GM19468 (cell line): ENCODE measurements at regions not wholly inside any gene's neighbourhood (a gene's known extent, or its start where the extent isn't known, plus 50 kb on each side); places are given as distances from the start of the nearest gene placed in this dataset.

Experiments used
- ATAC-seq: cut with Tn5 transposase; IDR thresholded peaks from one replicate; pipeline ENCODE4 v1.9.1; 2021; ENCODE audit warnings: mild to moderate bottlenecking, moderate library complexity, moderate number of reproducible peaks; ENCODE audit not compliant: unreplicated experiment; ENCODE audit errors: extremely low read depth

DNA sequence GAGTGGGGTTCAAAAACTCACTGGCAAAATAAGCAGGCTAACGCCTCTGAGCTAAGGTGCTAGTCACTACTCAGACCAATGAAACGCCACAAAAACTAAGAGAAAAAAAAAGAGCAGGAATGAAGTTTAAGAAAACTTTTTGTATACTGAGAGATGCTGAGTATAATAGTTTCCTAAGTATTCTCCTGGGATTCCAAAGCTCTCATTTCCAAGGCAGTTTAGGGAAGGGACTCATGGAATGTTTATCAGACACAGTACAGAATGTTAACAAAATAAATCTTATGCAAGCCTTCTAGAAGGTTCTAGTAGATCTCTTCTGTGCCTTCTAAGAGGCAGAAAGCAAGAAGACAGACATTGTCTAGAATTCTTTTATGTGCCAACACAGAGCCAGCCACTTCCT lies 361.9 kb downstream of the MTRR start:
- no peak for ATAC-seq

DNA sequence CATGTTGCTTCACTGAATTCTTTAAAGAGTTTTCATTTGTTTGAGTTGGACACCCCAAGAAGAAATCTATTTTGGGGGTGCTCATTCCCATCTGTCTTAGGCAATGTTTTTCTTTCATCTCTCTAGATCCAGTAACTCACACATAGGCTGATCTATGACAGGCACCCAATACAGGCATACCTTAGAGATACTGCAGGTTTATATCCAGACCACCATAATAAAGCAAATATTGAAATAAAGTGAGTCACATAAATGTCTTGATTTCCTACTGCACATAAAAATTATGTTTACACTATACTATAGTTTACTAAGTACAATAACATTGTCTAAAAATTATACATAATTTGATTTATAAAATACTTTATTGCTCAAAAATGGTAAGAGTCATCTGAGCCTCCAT lies 364.5 kb downstream of the MTRR start:
- no peak for ATAC-seq

DNA sequence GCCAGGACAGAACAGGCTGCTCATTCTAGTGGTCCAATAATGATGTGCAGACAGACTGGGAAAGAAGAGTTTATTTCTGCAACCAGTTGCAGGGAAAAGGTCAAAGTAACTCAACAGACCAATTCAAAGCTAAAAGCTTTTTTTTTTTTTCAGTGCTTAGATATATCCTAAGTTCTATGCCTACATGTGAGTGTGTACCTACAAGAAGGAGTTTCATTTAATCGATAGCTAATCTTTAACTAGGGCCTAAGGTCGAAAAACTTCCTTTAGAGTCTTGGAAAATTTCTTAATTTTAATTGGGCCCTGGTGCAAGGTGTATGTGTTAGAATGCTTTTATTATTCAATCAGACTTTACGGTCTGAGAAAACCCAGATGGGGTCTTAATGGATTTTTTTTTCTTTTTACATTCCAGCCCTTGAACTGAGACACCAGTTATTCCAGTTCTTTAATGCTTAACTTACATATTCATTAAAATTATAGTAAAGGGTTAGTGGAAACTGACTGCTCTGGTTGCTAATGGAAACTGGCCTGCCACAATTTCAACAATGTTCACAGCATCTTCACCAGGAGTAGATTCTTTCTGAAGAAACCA lies 365.3 kb downstream of the MTRR start:
- ATAC-seq: no peak

DNA sequence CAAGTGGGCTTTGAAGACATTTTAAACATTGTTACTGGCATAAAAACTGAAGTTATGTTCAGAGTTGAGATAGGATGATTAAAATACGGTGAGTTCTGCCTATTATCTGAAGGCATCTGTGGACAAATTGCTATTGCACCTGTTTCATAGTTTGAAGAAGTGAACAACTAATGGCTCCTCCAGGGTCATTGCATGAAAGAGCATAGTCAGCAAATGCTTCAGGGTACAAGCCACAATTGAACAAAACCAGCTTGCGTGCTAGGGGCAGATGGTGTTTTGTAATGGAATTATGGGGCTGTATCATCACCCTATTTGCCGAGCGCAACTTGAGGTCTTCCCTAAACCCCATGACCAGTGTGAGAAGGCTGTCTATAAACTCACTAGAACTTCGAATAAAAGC lies 369.1 kb downstream of the MTRR start:
- no peak for ATAC-seq

DNA sequence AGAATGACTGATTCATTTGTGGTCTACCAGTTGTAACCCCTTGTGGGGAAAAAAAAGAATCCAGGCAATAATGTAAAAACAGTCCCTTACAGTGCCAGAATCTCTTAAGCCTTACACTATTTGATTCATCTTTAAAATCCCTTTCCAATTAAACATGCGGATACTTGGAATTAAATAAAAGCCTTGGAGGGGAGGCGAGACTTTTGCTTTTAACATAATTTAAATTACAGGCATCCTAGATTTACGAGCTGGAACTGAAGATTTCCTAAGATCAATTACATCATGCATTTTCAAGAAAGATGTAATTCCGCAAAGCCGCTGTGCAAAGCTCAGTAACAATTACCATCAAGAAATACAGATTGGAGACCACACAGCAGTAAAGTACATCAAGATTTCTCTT lies 370.2 kb downstream of the MTRR start:
- ATAC-seq: no peak

DNA sequence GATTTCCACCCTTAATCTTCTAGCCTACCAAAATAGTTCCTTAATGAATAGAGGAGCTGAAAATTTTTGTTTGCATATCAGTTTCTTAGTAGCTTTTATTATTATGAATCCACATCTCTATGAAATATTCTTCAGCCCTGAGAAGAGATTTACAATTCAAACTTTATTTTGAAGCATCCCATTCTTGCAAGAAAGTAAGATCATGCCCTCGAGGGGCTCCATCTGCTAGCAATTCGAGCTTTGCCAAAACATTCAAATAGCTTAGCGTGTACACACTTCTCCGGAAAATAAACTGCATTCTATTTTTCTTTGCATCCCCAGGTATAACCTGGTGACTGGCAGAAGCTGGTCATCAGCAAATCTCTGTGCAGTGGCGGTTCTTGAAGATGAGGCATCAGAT lies 370.7 kb downstream of the MTRR start:
- ATAC-seq: no peak

DNA sequence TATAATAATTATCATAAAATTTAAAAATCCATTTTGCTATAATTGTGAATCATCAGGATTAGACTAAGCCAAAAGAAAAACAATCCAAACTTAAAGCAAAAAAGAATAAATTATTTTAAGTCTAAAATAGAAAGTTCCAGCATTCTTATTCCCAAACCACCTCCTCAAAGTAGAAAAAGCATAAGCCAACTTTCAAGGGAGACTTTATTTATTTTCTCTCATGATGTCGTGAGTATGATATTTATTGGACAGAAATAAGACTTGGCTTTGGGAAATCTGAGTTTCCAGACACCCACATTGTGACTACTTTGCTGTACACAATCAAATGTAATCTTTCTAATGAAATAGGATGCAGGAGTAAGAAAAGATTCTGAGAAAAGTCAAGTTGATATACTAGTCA lies 372.1 kb downstream of the MTRR start:
- ATAC-seq: no peak

DNA sequence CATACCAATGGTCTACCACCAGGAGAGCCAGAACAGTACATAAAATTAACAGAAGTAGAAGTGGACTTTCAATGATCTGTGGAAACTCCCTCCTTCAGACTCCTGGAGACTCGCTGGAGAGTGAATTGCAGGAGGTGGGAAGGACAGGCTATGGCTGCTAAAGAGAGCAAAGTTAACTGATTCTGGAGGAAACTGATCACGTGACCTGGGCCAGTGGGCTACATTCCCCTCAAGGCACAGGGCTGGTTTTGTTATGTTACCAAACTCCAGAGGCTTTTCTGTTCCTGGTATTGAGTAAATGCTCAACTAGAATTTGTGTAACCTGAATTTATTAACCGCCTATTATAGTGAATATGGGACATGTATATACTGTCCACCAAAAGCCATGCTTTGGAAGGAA lies 372.6 kb downstream of the MTRR start:
- ATAC-seq: no peak

DNA sequence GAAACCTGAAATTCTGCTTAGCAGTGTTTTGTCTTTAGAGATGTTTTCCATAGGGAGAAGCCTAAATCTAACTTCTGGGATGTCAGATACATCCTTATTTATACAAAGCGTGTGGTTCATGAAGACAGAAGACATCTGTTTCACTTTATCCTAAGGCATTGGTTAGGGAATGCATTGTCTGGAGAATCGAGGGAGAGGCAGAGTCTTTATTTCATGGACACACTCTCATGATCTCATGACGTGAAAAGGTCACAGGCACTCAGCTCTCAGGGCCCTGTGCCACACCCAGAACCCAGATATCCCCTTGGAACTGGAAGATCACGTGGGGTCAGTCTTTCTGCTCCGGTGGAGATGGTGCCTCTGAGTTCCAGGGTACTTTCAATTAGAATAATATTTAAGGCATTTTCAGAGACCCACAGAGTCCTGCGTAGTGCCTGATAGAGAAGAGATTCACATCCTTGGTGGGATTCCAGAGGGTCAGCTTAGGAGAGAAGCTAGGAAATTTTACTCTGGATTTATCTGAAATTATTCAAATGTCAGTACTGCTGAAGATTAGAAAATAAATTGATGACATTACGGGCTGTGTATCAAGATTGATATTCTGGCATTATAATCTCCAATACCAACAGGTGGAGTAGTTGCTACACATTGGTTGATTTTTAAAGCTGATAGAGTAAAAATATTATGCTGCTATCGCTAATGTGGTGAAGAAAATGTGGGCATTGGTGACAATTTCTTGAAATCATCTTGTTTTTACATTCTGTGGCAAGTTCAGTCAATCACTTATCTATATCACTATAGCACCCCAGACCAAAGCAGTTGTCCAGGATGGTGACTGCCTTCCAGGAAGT lies 378.3 kb downstream of the MTRR start:
- no peak for ATAC-seq

DNA sequence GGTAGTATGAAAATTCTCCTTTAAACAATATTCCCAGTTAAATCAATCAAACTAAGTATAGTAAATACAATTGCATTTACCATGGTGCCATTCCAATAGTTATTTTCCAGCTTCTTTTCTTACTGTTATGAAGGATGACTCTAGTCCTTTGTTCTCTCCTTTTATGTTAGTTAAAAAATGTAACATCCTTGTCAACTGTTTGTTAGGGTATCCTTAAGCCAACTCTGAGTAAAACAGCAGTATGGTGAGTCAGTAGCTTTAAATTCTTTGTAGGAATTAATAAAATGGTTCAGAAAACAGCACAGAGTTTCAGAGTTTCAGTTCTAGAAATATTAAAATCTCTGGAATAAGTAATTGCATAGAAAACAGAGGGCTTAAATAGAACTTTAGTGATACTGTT lies 384.4 kb downstream of the MTRR start:
- ATAC-seq: no peak

DNA sequence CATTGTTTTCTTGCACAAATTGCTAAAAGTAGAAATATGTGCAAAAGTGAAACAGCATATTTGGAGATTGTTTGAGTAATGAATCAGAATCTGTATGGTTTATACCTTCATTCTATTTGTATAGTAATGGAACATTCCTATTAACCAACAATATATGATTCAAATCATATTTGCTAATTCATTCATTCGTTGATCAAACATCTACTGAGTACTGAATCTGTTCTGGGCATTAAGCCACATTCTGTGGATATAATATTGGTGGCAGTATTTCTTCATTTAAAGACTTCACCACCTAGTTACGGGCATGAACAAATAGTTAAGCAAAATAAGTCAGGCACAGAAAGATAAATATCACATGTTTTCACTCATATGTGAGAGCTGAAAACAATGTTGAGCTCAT lies 385.7 kb downstream of the MTRR start:
- no peak for ATAC-seq

DNA sequence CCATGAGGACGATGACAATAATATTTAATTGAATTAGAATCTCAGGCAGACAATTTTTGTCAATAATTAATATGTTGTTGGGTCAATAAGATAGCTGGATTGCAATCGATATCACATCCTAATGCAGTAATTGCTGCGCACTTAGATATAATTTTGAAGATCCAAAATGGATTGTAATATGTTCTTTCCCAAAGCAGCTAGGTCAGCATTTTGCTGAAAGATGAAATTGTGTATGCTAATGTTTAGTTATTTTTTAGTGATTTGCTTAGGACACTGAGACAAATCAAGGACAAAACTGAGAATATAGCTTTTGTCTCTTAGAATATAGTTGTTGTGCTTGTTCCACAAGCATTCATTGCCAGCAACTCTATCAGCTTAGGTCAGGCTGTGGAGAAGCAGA lies 389.9 kb downstream of the MTRR start:
- ATAC-seq: no peak

DNA sequence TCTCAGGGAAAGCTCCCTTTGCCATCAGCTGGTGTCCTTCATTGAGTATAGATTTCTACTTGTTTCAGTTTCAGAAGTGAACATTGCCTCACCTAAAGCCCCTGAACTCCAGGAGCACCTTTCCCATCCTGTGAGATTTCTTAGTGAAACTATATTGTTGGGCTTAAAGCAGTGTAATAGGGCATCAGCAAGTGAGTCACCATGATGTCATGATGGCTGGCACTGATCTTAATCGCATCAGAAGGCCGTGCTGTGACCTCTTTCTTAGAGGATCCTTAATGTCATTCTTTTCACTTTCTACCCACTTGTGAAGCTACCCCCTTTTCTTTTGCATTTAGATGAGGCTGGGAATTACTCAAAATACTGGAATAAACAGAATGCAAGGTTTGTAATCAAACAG lies 401.3 kb downstream of the MTRR start:
- ATAC-seq: no peak

DNA sequence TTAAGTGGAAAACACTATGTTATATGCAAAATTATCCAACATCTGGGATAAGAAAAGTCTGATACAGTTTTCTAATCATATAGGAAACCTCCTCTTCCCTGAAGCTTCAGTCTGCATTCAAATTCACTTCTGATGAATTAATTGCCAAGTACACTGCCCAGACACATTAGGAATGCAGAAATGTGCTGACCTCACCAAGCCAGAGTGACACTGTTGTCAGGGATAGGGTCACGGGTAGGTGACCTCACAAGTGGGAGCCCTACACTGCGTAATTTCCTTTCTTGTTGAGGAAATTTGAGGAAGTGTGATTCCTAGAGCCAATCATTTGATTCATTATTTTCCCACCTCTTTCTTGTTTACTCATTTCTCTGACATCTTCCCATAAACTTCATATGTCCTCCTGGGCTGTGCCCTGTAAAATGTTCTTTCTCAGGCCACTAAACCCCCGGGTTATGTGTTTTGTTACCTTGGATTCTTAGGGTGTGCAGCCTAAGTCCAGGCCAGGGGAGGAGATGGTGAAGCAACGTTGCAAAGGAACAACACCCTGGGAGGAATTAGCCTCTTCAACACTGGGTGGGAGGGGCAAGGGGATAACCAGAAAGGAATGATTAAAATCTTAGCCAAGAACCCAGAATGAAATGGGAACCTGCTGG lies 411.9 kb downstream of the MTRR start:
- ATAC-seq: no peak

DNA sequence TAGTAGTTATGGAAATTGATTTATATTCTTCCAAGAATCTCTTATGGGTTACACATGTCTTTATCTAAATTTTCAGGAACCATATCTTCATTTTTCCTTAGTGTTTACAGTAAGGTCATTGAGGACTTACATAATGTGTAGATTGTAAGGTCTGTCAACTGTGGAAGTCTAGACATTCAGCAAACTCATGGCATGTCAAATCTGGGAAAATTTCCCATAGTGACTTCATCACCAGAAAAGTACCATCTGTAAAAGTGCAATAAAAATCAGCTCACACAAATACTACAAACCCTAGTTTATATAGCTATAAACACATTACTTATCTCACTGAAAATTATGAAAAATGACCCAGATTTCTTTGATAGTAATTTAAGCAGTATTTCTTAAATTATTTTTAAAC lies 419.4 kb downstream of the MTRR start:
- ATAC-seq: no peak

DNA sequence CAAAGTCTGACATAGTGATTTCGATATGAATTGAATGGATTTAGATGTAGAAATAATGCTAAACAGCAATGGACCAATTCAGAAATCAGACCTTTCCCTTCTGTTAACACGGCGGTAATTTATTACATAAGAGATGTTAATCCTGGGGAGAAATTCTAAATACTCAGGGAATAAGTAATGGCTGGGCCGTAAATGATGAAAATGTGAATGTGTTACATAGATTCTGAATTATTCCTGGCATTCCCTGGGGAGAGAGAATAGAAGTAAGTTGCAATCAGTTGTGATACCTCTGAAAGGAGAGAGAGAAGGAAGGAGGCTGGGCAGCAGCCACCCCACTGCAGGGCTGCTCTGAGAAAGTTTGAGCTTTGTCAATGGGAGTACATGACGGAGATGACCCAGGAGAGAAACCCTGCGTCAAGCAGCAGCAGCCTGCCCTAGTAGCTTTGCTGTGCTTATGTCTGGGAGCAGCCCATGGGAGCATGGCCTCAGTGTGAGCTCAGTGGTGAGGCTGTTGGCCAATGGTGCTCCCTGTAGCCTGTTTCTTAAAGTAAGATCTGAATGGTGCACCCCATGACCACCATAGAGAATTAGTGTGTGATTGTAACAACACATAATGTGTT lies 420.1 kb downstream of the MTRR start:
- no peak for ATAC-seq

DNA sequence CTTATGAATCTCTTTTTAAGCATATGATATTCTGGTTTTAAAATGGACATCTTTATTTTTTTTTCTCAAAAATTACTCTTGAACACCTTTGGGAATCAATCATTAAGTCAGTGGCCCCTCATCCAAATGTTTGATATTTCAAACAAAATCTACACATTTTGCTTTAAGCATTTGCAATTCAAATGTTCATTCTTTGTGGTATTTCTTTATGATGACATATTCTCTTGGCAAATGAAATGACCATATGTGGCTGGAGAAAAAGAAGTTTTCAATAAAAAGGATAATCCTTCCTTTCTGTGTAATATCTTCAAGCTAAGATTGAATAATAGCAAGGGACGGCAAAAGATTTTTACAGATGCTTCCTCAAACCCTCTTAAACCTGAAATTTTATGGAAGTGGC lies 420.8 kb downstream of the MTRR start:
- ATAC-seq: no peak

DNA sequence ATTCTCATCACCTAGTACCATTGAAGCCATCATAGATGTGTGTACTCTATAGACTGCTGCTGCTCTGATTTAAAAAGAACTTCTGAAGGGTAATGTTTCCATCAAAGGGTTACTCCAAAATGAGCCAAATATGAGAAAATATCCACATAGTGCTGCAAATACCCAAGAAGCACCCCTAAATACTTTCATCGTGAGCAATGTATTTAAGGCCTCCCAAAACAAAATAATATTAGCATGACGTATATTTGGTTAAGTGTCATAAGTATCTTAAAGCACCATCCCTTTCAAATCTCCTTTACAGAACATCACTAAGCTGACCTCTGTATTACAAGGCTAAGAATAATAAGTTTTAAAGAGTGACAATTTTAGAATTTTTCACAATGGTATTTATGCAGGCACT lies 421.8 kb downstream of the MTRR start:
- ATAC-seq: no peak

DNA sequence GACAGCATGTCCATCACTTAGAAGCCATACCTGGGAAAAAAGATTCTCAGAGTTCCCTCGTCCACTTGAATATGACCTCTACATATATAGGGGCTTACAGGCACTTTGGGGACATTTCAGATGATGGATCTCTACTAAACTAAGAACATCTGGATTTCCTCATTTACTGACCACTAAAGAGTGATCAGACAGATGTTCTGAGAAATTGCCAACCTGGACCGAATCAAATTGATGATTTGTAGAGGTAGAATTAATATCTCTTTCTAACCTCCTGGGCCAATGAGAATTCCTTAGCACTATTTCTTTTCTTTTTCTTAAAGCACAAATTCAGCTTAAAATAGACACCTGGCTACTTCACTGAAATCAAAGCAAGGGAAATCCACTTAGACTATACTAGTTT lies 422.7 kb downstream of the MTRR start:
- ATAC-seq: no peak

DNA sequence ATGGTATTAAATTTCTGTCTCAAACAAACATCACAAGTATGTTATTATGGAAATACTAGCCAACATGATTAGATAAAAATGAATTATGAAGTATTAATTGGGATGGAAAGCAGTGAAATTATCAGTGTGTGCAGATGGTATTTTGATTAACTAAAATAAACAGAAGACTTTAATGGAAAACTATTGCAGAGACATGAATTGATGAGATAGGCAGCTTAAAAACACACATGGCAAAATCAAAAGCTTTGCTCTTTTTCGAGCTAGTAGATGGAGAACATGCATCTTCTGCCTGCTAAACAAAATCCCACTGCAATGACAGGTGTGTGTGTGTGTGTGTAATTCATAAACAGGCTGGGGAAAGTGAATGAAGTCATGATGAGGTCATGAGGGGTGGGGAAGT lies 426.2 kb downstream of the MTRR start:
- no peak for ATAC-seq

DNA sequence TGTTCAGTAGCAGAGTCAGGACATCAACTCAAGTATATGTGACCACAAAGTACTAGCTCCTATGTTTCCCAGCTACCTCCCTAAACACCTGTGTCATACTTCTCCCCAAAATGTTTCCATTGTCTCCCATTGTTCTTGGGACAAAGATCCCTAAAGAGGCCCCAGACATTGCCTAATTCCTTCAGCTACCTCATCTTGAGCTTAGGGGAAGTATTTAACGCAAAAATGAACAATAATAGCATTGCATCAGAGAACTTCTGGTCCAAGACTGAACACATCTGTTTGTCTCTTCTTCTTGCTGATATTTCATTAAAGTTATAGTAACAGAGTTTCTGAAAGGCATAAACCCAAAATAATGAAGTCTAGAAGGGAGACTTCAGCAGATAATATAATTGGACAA lies 430.8 kb downstream of the MTRR start:
- no peak for ATAC-seq
